NB4 (cell line): ENCODE measurements at regions not wholly inside any gene's neighbourhood (a gene's known extent, or its start where the extent isn't known, plus 50 kb on each side); places are given as distances from the start of the nearest gene placed in this dataset.

Source experiments
- CTCF ChIP-seq: IDR thresholded peaks from one replicate; pipeline ENCODE4 v1.5.1; 2012; ENCODE audit warnings: low read depth, low read length
- MAX ChIP-seq: IDR thresholded peaks from 2 replicates; pipeline ENCODE4 v1.6.1; 2011; ENCODE audit warnings: low read depth, low read length
- MYC ChIP-seq: IDR thresholded peaks from 2 replicates; pipeline ENCODE4 v1.6.1; 2011; ENCODE audit warnings: low read depth, low read length
- POLR2A ChIP-seq: IDR thresholded peaks from 2 replicates; pipeline ENCODE4 v1.6.1; 2011; ENCODE audit warnings: mild to moderate bottlenecking; ENCODE audit not compliant: insufficient read length; ENCODE audit errors: extremely low read depth

DNA sequence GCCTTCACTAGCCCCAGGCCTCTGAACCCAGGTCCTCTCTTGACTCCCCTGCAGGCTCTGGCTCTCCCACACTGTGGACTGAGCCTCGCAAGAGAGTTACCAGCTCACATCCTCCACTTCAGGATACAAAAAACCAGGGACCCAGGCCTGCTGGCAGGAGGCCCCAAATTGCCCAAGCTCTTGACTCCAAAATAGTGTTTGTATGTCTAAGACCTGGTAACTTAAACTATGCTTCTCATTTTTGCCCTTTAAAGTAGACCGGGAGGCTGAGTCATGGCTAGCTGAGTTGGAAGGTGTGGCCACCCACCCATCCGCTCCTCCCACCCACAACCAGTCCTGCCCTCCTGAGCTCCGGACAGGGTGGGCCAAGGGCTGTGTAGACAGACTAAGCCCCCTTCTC, 250.0 kb downstream of the SOX9 start:
- TF ChIP-seq POLR2A, result no peak
- TF ChIP-seq CTCF, result no peak
- TF ChIP-seq MYC, result no peak
- no peak for TF ChIP-seq MAX
